ENCODE measurements at regions not wholly inside any gene's neighbourhood (a gene's known extent, or its start where the extent isn't known, plus 50 kb on each side); places are given as distances from the start of the nearest gene placed in this dataset.

DNA sequence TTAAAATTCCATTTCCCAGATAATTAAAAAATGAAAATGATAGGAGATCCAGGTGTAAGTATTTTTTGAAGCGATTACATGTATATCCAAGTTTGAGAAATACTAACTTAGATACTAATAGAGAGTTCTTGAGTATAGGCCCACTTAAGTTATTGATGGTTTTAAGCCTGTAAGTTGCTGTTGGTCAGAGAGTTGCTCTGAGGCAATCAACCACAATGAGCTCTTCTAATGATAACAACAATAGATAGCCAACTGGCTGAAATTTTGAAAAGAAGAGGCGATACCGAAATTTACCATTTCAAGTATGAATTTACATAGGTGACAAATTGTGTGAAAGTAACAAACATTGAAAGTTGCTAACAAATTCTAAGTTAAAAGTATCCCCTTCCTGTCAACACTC, 209.5 kb downstream of the MANEA start:
- TF ChIP-seq CTCF (IDR thresholded peaks at IDR 0.05; ENCODE audit: low read length) (no peak), EZH2 (IDR thresholded peaks at IDR 0.05; ENCODE audit: borderline replicate concordance, low read length) (no peak)
